ENCODE measurements at regions not wholly inside any gene's neighbourhood (a gene's known extent, or its start where the extent isn't known, plus 50 kb on each side); places are given as distances from the start of the nearest gene placed in this dataset.

DNA sequence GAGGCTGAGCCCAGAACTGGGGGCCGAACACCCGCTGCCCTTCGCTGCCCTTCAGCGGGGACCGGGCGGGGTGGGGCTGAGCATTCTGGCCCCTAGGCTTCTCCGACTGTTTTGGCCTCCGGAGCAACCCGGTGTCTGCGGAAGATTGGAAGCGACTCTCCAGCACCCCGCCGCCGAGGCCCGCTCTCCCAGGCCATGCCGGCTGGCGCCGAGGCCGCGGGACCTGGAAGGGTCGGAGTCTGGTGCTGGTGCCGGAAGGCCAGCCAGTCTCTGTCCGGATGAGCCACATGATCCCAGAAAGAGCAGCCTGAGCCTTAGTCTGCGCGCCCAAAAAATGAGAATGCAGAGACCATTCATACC is 272.0 kb downstream of the FOXD2 start:
- H3K27me3 ChIP-seq (ENCODE audit: low read length) = peaks cover 79% of the 10 kb centered on the region
- CTCF ChIA-PET = interaction anchor here (0.8 to 1.1 kb wide), 4 partner anchors 17 to 277 kb away, joined by 3 to 11 read pairs (median 6); partner anchors contain the start of gene FOXD2
- no peaks in the 10 kb centered on the region for H3F3A ChIP-seq (ENCODE audit: low read length, unreplicated experiment)
- peaks cover 17% of the 10 kb centered on the region for H3K4me1 ChIP-seq (ENCODE audit: insufficient read depth, low read length)
- H3K4me3 ChIP-seq (ENCODE audit: low read length) = peak overlapping the region; percentile 66
- H4K20me1 ChIP-seq (ENCODE audit: low read length) = no peaks in the 10 kb centered on the region
- peak overlapping the region; percentile 87 for H3K4me2 ChIP-seq (ENCODE audit: low read length)
- no peak for DNase-seq
- ATAC-seq = peak; percentile 48
- POLR2A ChIA-PET (ENCODE audit: unreplicated experiment) = no interaction called here
- no peaks in the 10 kb centered on the region for H3K9me2 ChIP-seq (replicated peaks; ENCODE audit: low read length)
- intact Hi-C loops (cut with micrococcal nuclease) = loop anchor here (1.0 kb wide), 2 partner anchors 183 to 273 kb away; no protein-coding TSS in a partner anchor
- no peak for TF ChIP-seq EZH2 (IDR thresholded peaks at IDR 0.05; ENCODE audit: low read length, unreplicated experiment)
- TF ChIP-seq, protein P1, sequence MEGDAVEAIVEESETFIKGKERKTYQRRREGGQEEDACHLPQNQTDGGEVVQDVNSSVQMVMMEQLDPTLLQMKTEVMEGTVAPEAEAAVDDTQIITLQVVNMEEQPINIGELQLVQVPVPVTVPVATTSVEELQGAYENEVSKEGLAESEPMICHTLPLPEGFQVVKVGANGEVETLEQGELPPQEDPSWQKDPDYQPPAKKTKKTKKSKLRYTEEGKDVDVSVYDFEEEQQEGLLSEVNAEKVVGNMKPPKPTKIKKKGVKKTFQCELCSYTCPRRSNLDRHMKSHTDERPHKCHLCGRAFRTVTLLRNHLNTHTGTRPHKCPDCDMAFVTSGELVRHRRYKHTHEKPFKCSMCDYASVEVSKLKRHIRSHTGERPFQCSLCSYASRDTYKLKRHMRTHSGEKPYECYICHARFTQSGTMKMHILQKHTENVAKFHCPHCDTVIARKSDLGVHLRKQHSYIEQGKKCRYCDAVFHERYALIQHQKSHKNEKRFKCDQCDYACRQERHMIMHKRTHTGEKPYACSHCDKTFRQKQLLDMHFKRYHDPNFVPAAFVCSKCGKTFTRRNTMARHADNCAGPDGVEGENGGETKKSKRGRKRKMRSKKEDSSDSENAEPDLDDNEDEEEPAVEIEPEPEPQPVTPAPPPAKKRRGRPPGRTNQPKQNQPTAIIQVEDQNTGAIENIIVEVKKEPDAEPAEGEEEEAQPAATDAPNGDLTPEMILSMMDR (conservative IDR thresholded peaks at IDR 0.05; ENCODE audit: low read depth, low read length) = no peak
- no peak for TF ChIP-seq EZH2phosphoT487 (IDR thresholded peaks at IDR 0.05; ENCODE audit: borderline replicate concordance, low read length)
- H3K9ac ChIP-seq (ENCODE audit: low read length) = no peak overlapping the region
- no TSS peak for BruUV-seq (replicated peaks)
- H2AFZ ChIP-seq (ENCODE audit: low read length) = peak overlapping the region; percentile 80
- no peak overlapping the region for H3K27ac ChIP-seq (ENCODE audit: low read length)
- no peaks in the 10 kb centered on the region for H3K79me2 ChIP-seq (ENCODE audit: low read length)
- no peaks in the 10 kb centered on the region for H3K9me3 ChIP-seq (ENCODE audit: low read length)
- no peaks in the 10 kb centered on the region for H3K36me3 ChIP-seq (ENCODE audit: low read depth, low read length)

- Histone ChIP-seq H3F3A (ENCODE audit: low read length, unreplicated experiment) (no peaks in the 10 kb centered on the region), H3K4me3 (ENCODE audit: low read length) (peak overlapping the region; percentile 66), H3K9me2 (replicated peaks; ENCODE audit: low read length) (no peaks in the 10 kb centered on the region), H3K36me3 (ENCODE audit: low read depth, low read length) (no peaks in the 10 kb centered on the region), H3K9ac (ENCODE audit: low read length) (no peak overlapping the region), H3K4me2 (ENCODE audit: low read length) (peak overlapping the region; percentile 87), H3K9me3 (ENCODE audit: low read length) (no peaks in the 10 kb centered on the region), H3K79me2 (ENCODE audit: low read length) (no peaks in the 10 kb centered on the region), H2AFZ (ENCODE audit: low read length) (peak overlapping the region; percentile 80), H3K27ac (ENCODE audit: low read length) (no peak overlapping the region), H3K27me3 (ENCODE audit: low read length) (peaks cover 84% of the 10 kb centered on the region), H3K4me1 (ENCODE audit: insufficient read depth, low read length) (peaks cover 17% of the 10 kb centered on the region), H4K20me1 (ENCODE audit: low read length) (no peaks in the 10 kb centered on the region)
- TF ChIP-seq EZH2phosphoT487 (IDR thresholded peaks at IDR 0.05; ENCODE audit: borderline replicate concordance, low read length) (no peak), EZH2 (IDR thresholded peaks at IDR 0.05; ENCODE audit: low read length, unreplicated experiment) (no peak)
- TF ChIP-seq, protein P1 (conservative IDR thresholded peaks at IDR 0.05; ENCODE audit: low read depth, low read length) = peak; percentile 92
- CTCF ChIA-PET = interaction anchor here (0.8 to 1.1 kb wide), 5 partner anchors 16 to 278 kb away, joined by 3 to 11 read pairs (median 5); partner anchors contain the start of gene FOXD2
- ATAC-seq (peak; percentile 89), DNase-seq (peak; percentile 77)
- POLR2A ChIA-PET (ENCODE audit: unreplicated experiment) = no interaction called here
- intact Hi-C loops (cut with micrococcal nuclease) = loop anchor here (1.0 kb wide), 2 partner anchors 183 to 273 kb away; no protein-coding TSS in a partner anchor
- BruUV-seq (replicated peaks) = no TSS peak
Measured at GRCh38 chr1:47710329-47711071, 272.7 kb downstream of the FOXD2 start.
